GM13977 (cell line): ENCODE measurements at regions not wholly inside any gene's neighbourhood (a gene's known extent, or its start where the extent isn't known, plus 50 kb on each side); places are given as distances from the start of the nearest gene placed in this dataset.

Experiments used
- DNase-seq: peaks from one replicate; pipeline ENCODE4 v3.0.0; 2012; ENCODE audit warnings: low spot score
- in situ Hi-C: fragments of 300-500 bp; cut with MboI; formaldehyde crosslinking; loops from one replicate; pipeline ENCODE4 v1.12.0; 2022; ENCODE audit warnings: low sequenced_read_pairs, low pct_unique_long_range_greater_than_20kb, mixed read lengths, inconsistent platforms; ENCODE audit not compliant: unreplicated experiment
- TF ChIP-seq, protein P1 (sequence below): IDR thresholded peaks from 2 replicates; pipeline ENCODE4 v1.5.1; 2012; ENCODE audit warnings: mild to moderate bottlenecking, control low read depth; ENCODE audit not compliant: insufficient read depth; ENCODE audit errors: extremely low read depth, missing control alignments

DNA sequence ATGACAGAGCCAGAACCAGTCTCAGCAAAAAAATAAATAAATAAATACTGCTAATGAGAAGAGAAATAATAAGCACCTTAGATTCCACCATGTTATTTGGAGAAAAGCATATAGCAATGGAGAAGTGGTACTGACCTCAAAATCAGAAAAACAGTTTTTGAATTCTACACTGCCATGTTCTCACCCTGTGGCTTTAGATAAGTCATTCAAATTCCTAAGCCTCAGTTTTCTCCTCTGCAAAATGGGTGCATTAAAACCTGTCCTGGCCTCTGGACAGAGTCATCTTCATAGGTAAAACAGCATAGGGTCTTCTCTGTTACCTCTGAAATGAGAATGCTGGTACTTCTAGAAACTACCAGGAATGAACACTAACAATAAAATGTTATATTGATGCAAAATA is 62.2 kb upstream of the RMP24 start:
- TF ChIP-seq, protein P1, sequence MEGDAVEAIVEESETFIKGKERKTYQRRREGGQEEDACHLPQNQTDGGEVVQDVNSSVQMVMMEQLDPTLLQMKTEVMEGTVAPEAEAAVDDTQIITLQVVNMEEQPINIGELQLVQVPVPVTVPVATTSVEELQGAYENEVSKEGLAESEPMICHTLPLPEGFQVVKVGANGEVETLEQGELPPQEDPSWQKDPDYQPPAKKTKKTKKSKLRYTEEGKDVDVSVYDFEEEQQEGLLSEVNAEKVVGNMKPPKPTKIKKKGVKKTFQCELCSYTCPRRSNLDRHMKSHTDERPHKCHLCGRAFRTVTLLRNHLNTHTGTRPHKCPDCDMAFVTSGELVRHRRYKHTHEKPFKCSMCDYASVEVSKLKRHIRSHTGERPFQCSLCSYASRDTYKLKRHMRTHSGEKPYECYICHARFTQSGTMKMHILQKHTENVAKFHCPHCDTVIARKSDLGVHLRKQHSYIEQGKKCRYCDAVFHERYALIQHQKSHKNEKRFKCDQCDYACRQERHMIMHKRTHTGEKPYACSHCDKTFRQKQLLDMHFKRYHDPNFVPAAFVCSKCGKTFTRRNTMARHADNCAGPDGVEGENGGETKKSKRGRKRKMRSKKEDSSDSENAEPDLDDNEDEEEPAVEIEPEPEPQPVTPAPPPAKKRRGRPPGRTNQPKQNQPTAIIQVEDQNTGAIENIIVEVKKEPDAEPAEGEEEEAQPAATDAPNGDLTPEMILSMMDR = no peak
- in situ Hi-C loops = no loop called here
- DNase-seq = no peak

DNA sequence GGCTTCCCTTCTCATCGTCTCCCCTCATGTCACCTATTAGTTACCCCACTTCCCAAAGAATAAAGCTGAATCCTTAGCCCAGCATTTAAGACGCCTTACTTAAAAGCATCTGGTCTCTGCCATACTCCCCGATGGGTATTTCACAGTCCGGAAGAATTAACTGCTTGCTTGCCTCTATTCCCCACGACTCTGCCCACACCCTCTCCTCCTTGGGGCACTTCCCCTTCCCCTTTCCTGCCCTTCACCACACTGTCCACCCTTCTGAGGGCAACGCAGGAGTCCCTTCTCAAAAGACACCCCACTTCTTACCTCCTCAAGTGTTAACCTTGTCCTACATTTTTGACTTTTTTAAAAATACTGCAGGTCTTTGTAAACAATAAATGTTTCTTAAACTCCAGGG is 60.1 kb upstream of the RMP24 start:
- DNase-seq = no peak
- TF ChIP-seq, protein P1 = no peak
- in situ Hi-C loops = no loop called here

DNA sequence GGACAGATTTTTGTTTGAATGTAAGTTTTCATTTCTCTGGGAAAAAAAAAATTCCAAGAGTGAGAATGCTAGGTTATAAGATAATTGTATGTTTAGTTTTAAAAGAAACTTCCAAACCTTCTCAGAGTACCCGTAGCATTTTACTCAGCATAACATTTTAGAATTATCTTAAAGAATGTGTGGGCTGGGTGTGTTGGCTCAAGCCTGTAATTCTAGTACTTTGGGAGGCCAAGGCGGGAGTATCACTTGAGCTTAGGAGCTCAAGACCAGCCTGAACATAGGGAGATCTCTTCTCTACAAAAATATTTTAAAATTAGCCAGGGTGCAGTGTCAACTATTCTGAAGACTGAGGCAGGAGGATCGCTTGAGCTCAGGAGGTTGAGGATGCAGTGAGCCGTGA is 57.4 kb upstream of the RMP24 start:
- in situ Hi-C loops = no loop called here

DNA sequence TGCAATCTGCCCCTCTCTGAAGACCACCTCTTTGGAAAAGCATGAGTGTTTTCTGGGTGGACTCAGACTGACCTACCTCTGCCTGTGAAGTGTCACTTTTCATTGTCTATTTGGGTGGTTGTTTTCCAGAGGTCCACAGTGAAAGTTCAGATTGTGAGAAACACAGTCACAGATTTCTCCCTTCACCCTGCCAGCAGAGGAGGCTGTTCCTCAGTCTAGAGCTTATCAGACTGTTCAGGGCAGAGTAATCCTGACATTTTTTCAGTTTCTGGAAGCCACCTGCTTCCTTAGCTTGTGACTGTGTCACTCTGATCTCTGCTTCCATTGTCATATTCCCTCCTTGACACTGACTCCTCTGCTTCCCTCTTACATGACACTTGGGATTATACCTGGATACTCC is 55.4 kb upstream of the RMP24 start:
- in situ Hi-C loops = no loop called here
- TF ChIP-seq, protein P1 = no peak
- no peak for DNase-seq

More for the DNA sequence above, 57.4 kb upstream of the RMP24 start:
- TF ChIP-seq, protein P1 = no peak
- DNase-seq = no peak

DNA sequence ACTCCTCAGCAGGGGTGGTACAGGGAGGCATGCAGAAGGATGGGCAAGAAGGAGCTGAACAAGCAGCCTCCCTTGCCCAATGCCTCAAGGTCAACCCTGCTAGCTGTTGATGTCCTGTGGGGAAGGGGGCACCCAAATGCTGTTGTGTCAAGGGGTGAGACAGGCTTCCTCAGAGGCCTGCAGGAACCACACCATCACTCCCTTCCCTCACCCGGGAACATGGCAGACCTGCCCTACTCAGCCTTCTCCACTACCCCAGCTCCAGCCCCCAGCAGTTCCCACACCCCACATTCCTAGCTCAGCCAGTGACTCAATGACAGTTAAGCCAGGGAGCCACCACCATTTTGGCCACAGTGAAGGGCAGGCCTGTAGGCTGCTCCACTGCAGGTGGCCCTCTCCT is 53.9 kb upstream of the RMP24 start:
- in situ Hi-C loops = no loop called here
- DNase-seq = no peak
- TF ChIP-seq, protein P1 = no peak

DNA sequence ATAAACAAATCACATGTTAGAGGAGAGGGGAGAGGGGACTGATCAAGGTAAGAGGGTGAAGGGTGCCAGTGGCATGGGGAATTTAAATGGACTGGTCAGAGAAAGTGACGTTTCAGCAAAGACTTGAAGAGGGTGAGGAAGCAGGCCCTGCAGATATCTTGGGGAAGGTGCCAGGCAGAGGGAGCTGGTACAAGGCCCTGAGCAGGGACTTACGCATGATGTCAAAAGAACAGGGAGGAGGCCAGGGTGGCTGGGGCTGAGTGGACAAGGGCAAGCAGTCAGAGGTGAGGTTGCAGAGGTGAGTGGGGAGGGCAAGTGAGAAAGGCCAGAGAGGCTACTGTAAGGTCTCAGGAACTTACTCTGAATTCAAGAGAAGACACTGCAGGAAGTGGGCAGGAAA is 53.3 kb upstream of the RMP24 start:
- no peak for DNase-seq
- TF ChIP-seq, protein P1 = no peak
- in situ Hi-C loops = no loop called here

DNA sequence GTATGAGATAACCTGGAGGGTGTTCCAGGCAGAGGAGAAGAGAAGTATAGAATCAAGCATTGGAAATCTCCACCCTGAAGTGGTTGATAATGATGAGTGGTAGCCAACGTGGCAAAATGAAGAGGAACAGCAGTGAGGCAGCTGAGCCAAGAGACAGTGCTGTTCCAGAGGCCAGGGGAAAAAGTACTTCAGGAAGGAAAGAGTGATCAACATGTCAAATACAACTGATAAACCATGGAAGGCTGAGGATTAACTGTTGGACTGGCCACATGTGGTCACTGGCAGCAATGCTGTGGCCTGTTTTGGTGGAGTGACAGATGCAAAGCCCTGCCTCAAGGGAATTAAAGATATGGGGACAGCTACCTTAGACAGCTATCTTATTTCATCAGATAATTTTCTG is 51.9 kb upstream of the RMP24 start:
- TF ChIP-seq, protein P1 = no peak
- in situ Hi-C loops = no loop called here
- no peak for DNase-seq
